Ishikawa (cell line): ENCODE measurements at regions not wholly inside any gene's neighbourhood (a gene's known extent, or its start where the extent isn't known, plus 50 kb on each side); places are given as distances from the start of the nearest gene placed in this dataset.

Experiments used
- EGR1 ChIP-seq: IDR thresholded peaks from 2 replicates; pipeline ENCODE4 v1.6.1; 2012
- EP300 ChIP-seq: IDR thresholded peaks from 2 replicates; pipeline ENCODE4 v1.6.1; 2012; ENCODE audit warnings: borderline replicate concordance
- RAD21 ChIP-seq: IDR thresholded peaks from 2 replicates; pipeline ENCODE4 v1.6.1; 2012; ENCODE audit warnings: low read depth
- TAF1 ChIP-seq: IDR thresholded peaks from 2 replicates; pipeline ENCODE4 v1.6.1; 2012; ENCODE audit warnings: low read depth, mild to moderate bottlenecking
- TCF12 ChIP-seq: IDR thresholded peaks from 2 replicates; pipeline ENCODE4 v1.6.1; 2012; ENCODE audit warnings: low read depth
- ZBTB7A ChIP-seq: IDR thresholded peaks from 2 replicates; pipeline ENCODE4 v1.6.1; 2012; ENCODE audit warnings: low read depth

DNA sequence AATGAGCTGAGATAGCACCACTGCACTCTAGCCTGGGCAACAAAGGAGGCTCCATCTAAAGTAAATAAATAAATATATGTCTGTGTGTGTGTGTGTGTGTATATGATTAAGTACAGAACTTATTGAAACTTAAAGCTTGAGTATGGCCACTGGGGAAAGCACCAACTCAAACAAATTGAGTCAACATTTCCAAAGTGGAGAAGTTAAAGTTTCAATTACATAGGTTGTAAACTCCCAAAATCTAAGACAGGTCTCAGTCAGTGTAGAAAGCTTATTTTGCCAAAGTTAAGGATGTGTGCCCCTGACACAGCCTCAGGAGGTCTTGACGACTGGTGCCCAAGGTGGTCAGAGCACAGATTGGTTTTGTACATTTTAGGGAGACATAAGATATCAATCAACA is 458.9 kb upstream of the RGS18 start:
- no peak for TF ChIP-seq TAF1
- TF ChIP-seq EGR1, result no peak
- no peak for TF ChIP-seq EP300
- TF ChIP-seq TCF12, result no peak
- TF ChIP-seq RAD21, result no peak
- TF ChIP-seq ZBTB7A, result no peak
